ENCODE measurements at regions not wholly inside any gene's neighbourhood (a gene's known extent, or its start where the extent isn't known, plus 50 kb on each side); places are given as distances from the start of the nearest gene placed in this dataset.

DNA sequence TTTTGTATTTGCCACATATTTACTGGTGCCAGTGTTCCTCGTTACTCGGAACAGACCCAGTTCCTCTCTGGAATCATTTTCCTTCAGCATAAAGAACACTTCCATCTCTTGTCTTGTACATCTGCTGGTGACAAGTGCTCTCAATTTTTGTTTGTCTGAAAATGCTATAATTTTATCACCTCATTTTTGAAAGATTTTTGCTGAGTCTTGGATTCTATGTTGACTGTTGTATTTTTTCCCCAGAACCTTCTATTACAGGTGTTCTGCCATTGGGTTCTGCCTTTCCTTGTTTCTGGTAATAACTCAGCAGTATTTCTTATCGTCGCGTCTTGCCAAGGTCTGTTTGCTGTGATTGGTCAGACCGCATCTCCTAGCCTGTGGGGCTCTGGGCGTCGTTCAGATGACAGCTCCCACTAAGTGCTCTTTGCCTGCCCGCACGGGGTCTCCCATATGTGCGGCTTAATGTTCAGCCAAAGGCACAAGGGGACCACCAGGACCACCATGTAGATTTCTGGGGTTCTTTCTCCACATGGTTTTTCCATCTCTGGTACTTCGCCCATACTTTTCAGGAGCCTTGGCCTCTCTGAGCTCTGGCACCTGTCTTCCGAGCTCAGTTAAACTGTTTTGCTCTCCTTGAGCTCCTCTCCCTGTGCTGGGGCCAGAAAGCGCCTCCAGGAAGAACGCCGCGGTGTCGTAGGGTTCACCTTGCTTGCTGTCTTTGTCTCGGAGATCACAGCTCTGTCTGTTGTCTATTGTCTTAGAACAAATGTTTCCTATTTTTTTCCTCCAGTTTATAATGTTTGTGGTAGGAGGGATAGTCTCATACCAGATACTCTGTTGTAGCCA lies 80.0 kb downstream of the METRNL start:
- TF ChIP-seq, protein P1, sequence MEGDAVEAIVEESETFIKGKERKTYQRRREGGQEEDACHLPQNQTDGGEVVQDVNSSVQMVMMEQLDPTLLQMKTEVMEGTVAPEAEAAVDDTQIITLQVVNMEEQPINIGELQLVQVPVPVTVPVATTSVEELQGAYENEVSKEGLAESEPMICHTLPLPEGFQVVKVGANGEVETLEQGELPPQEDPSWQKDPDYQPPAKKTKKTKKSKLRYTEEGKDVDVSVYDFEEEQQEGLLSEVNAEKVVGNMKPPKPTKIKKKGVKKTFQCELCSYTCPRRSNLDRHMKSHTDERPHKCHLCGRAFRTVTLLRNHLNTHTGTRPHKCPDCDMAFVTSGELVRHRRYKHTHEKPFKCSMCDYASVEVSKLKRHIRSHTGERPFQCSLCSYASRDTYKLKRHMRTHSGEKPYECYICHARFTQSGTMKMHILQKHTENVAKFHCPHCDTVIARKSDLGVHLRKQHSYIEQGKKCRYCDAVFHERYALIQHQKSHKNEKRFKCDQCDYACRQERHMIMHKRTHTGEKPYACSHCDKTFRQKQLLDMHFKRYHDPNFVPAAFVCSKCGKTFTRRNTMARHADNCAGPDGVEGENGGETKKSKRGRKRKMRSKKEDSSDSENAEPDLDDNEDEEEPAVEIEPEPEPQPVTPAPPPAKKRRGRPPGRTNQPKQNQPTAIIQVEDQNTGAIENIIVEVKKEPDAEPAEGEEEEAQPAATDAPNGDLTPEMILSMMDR (conservative IDR thresholded peaks at IDR 0.05): no peak
- no peak for TF ChIP-seq EZH2 (IDR thresholded peaks at IDR 0.05; ENCODE audit: low read depth)

Data from PC-9 (cell line).